HuH-7 (cell line): ENCODE measurements at regions not wholly inside any gene's neighbourhood (a gene's known extent, or its start where the extent isn't known, plus 50 kb on each side); places are given as distances from the start of the nearest gene placed in this dataset.
"Not testable (repeated sequence)": the region's sequence is repeated elsewhere in the genome, so short reads cannot be mapped to it uniquely, and the experiment has no call there.

ENCODE experiments used
- DNase-seq: peaks from one replicate; pipeline ENCODE4 v3.0.0; 2011; ENCODE audit warnings: low spot score

DNA sequence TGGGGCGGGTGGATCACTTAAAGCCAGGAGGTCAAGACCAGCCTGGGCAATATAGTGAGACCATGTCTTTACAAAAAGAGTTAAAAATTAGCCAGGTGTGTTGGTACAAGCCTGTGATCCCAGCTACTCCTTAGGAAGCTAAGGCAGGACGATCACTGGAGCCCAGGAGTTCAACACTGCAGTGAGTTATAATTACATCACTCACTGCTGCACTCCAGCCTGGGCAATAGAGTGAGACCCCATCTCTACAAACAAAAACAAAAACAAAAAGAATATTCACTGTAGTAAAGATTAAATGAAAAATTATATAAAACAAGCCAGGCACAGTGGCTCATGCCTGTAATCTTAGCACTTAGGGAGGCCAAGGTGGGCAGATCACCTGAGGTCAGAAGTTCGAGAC lies 1047.6 kb upstream of the AUTS2 start:
- DNase-seq = no peak

GRCh38 chr7:68556537-68556936 lies 1041.7 kb upstream of the AUTS2 start:
- DNase-seq = no peak

- no peak for DNase-seq
These were observed 1038.8 kb upstream of the AUTS2 start for GRCh38 chr7:68559518-68559917.

GRCh38 chr7:68562323-68562899 lies 1035.9 kb upstream of the AUTS2 start:
- no peak for DNase-seq

- no peak for DNase-seq
These were observed 1033.8 kb upstream of the AUTS2 start for GRCh38 chr7:68564306-68565135.

GRCh38 chr7:68571286-68571685 lies 1027.0 kb upstream of the AUTS2 start:
- no peak for DNase-seq

DNA sequence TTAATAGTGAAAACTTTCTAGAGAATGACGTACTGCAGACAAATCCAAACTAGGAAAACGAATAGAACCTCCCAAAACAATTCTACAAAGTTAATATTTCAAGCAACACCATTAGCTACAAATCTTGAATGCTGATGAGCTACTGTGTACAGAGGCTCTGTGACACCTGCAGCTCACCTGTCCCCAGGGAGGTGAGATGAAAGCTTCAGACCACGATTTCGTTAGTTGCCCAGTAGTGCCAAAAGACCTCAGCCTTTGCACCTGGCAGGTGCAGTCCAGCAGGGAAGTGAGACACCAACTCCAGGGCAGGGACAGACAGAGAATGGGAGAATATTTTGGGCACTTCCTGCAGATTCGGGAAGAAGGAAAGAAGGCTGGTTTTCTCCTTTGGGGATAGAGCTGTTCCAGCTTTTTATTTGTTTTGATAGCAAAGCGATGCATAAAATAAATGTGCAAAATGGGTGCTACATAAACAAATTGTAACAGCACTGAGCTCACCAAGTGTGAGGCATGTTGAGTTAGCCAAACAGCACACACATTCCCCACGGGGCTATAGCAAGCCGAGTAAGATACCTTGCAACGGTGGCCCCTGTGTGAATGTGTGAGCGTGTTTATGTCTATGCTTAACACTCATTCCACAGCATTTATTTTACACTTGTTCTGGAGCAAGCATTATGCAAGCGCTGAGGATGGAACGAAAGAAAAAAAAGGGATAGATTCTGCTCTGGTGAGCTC lies 1024.8 kb upstream of the AUTS2 start:
- DNase-seq = no peak

GRCh38 chr7:68576366-68576765 lies 1021.9 kb upstream of the AUTS2 start:
- DNase-seq = no peak

DNA sequence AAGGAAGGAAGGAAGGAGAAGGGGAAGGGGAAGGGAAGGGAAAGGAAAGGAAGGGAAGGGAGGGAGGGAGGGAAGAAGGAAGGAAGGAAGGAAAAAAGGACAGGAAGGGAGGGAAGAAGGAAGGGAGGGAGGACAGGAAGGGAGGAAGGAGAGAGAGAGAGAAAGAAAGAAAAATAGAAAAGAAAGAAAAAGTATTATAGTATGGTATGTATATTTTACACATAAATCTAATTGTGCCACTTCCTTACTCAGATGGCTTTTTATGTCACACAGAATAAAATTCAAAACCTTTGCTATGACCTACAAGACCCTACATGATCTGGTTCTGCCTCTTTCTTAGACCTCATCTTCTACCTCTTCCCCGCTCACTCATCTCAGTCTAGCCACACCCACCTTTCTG lies 1016.9 kb upstream of the AUTS2 start:
- no peak for DNase-seq

- DNase-seq = no peak
These were observed 1010.7 kb upstream of the AUTS2 start for GRCh38 chr7:68587599-68587998.

- DNase-seq = no peak
These were observed 996.4 kb upstream of the AUTS2 start for GRCh38 chr7:68601826-68602225.

DNA sequence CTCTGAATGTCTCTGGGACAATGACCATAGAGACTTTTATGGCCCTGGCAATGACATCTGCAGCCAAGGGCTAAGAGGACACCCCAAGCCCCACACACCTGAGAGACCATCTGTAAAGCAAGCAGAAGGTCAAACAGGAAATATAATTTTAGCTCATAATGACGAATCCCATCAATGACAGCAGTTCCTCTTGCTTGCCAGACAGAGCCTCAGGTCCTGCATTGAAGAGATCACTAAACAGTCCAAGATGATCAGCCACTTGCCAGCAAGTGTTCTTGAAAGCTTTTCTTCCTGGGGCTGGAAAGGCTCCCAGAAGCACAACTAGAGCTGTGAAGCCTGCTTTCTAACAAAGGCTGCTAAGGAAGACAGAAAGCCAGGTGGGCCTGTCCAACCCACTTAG lies 993.7 kb upstream of the AUTS2 start:
- no peak for DNase-seq

GRCh38 chr7:68610701-68611100 lies 987.6 kb upstream of the AUTS2 start:
- DNase-seq = no peak

DNA sequence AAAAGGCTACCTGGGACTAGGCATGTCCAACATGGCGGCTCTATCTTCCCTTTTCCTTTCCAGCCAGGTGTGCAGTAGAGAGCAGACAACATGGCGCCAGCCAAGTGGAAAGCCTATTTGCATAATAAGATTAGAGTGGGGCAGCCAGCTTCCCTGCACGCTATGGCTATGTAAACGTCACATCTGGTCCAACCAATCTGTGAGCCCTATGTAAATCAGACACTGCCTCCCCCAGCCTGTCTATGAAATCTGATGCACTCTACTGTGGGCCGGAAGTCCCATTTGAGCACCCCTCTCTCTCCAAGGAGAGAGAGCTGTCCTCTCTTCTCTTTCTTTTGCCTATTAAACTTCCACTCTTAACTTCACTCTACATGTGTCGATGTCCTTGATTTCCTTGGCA lies 984.9 kb upstream of the AUTS2 start:
- no peak for DNase-seq

DNA sequence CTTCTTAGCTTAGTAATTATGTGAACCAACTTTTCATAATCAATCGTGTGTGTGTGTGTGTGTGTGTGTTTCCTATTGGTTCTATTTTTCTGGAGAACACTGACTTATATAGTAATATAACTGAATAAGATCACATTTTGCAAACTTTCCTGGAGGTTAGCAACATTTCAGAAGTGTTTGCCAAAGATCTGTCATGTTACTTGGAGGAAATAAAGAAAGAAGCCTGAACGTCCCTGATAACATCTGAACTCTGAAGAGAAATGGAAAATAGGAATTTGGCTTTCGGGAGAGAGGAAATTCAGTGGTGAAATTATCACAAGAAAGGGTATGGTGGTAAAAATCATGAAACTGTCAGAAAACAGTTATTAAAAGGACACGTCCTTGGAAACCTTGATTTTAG lies 984.4 kb upstream of the AUTS2 start:
- no peak for DNase-seq

DNA sequence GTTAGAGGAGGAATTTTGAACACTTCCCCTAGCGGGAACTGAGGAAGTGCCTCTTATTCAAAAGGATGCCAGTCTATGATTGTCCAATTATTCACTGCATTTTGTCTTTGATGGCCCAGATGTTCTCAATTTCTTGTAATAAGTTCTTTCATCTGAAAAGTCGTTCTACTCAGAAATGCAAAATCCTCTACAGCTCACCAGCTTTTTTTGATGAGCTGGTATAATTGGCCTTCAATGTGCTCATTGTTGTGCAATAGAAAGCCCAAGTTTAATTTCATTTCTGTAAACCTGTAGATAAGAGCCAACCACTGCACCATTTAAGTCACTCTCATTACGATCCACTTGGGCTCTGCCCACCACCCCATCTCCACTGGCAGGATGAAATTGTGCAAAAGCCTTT lies 978.7 kb upstream of the AUTS2 start:
- DNase-seq = no peak

DNA sequence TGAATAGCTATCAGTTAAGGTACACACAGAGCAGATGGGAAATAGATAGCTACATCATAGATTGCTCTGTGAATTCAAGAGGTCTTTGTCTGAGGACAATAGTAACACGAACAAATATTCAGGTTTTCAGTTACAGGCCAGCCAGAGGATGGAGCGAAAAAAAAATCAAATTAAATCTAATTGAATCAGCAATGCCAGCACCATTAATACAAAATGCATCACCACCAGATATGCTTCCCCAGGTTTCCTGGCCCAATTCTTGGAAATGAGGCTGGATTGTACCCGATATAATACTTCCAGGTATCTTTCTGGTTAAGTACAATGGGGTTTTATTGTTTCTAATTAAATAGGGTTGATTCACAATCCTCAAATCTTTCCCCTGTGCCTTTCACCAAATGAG lies 975.8 kb upstream of the AUTS2 start:
- no peak for DNase-seq

DNA sequence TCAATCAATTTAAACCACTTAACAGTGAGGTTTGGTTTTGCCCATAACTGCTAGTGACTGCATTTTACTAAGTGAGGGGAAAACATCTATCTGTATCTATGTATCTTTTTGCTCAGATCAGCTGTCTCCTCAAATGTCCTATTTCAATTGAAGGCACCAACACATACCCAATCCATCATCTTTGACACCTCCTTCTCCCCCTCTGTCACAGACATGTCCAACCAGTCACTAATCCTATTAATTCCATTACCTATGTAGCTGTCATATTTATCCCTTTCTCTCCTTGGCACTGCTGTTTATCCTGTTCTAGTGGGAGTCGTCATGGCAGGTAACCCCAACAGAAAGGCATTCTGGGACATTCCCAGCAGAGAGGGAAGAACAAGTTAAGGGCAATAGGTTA lies 975.2 kb upstream of the AUTS2 start:
- no peak for DNase-seq

DNA sequence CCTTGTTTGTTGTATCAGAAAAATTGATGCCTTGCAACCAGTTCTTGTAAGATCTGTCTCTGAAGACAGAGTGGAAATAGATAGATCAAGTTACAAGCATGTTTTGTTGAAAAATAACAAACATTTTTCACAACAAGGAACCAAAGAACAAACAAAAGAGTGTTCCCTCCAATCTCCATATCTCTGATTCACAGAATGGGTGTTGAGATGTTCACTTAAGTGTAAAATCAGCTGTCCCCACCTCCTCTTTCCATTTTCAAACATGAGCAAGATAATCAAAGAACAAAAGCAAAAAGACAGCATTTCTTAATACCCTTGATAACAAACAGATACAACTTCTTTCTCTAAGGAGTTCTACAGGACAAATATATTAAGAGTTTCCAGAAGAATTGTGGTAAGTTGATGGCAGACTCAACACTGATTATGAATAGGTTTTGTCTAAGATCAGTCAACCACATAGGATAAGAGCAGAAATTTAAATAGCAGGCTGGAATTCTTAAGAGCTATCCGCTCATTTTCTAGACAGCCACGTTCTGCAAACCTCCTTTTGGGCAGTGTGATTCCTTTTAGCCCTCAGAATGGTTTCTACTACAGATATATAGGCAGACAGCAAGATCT lies 970.9 kb upstream of the AUTS2 start:
- DNase-seq = no peak

DNA sequence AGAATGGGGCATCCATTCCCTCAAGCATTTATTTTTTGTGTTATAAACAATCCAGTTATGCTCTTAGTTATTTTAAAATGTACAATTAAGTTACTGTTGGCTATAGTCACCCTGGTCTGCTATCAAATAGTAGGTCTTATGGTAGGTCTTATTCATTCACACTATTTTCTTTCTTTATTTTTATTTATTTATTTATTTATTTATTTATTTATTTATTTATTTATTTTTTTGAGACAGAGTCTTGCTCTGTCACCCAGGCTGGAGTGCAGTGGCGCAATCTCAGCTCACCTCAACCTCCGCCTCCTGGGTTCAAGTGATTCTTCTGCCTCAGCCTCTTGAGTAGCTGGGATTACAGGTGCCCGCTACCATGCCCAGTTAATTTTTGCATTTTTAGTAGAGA lies 967.4 kb upstream of the AUTS2 start:
- DNase-seq = not testable (repeated sequence)

- no peak for DNase-seq
These were observed 958.2 kb upstream of the AUTS2 start for GRCh38 chr7:68640103-68640502.

- DNase-seq = no peak
These were observed 955.5 kb upstream of the AUTS2 start for GRCh38 chr7:68642727-68643126.

GRCh38 chr7:68663392-68663791 lies 934.9 kb upstream of the AUTS2 start:
- no peak for DNase-seq
